Endodermal cell (in vitro differentiated cells): ENCODE measurements at regions not wholly inside any gene's neighbourhood (a gene's known extent, or its start where the extent isn't known, plus 50 kb on each side); places are given as distances from the start of the nearest gene placed in this dataset.

Experiments
- DNase-seq: peaks from one replicate; pipeline ENCODE4 v3.0.0-alpha.2; 2017
- H3K27ac ChIP-seq: 2 replicates; pipeline ENCODE4 v1.5.1; 2013; ENCODE audit warnings: mild to moderate bottlenecking, low read depth, low read length, moderate library complexity
- H3K27me3 ChIP-seq: 2 replicates; pipeline ENCODE4 v1.6.1; 2013; ENCODE audit warnings: mild to moderate bottlenecking, low read length, moderate library complexity; ENCODE audit not compliant: insufficient read depth, control insufficient read depth, poor library complexity, severe bottlenecking
- H3K36me3 ChIP-seq: 2 replicates; pipeline ENCODE4 v1.7.0; 2013; ENCODE audit warnings: mild to moderate bottlenecking, low read length, moderate library complexity; ENCODE audit not compliant: control insufficient read depth, insufficient read depth
- H3K4me1 ChIP-seq: one replicate; pipeline ENCODE4 v1.7.0; 2013; ENCODE audit warnings: low read length; ENCODE audit not compliant: control insufficient read depth, insufficient read depth
- H3K4me3 ChIP-seq: 2 replicates; pipeline ENCODE4 v1.5.1; 2013; ENCODE audit warnings: mild to moderate bottlenecking, low read length, moderate library complexity
- H3K9ac ChIP-seq: 2 replicates; pipeline ENCODE4 v1.6.1; 2013; ENCODE audit warnings: mild to moderate bottlenecking, low read length, moderate library complexity; ENCODE audit not compliant: poor library complexity, severe bottlenecking; ENCODE audit errors: extremely low read depth
- H3K9me3 ChIP-seq: 2 replicates; pipeline ENCODE4 v1.6.1; 2013; ENCODE audit warnings: mild to moderate bottlenecking, low read length, moderate library complexity; ENCODE audit not compliant: control insufficient read depth
- H3K27ac Mint-ChIP-seq: 2 replicates; pipeline ENCODE4 v1.8.0; 2020; ENCODE audit warnings: mixed read lengths
- H3K27me3 Mint-ChIP-seq: 2 replicates; pipeline ENCODE4 v1.8.0; 2021; ENCODE audit warnings: mild to moderate bottlenecking, mixed read lengths; ENCODE audit not compliant: insufficient read depth
- H3K36me3 Mint-ChIP-seq: 2 replicates; pipeline ENCODE4 v1.8.0; 2020; ENCODE audit warnings: low read depth, mixed read lengths
- H3K4me1 Mint-ChIP-seq: 2 replicates; pipeline ENCODE4 v1.8.0; 2020; ENCODE audit warnings: mixed read lengths
- H3K4me3 Mint-ChIP-seq: 2 replicates; pipeline ENCODE4 v1.8.0; 2020; ENCODE audit warnings: mild to moderate bottlenecking, moderate library complexity, mixed read lengths
- H3K9me3 Mint-ChIP-seq: 2 replicates; pipeline ENCODE4 v1.8.0; 2020; ENCODE audit warnings: mild to moderate bottlenecking, mixed read lengths
- CTCF ChIP-seq: fragments of 200-600 bp; sonication (generic); conservative IDR thresholded peaks from 2 replicates; pipeline ENCODE4 v1.5.0; 2021; ENCODE audit warnings: antibody characterized with exemption, mild to moderate bottlenecking
- WGBS, 2 experiments: methylation state at CpG; one replicate each; pipeline versions ENCODE4 v1.1.5 to v1.1.7; 2013; ENCODE audit warnings: missing lambda C conversion rate in 2 of 2, mixed read lengths in 1 of 2; ENCODE audit not compliant: insufficient coverage in 1 of 2, insufficient read length in 1 of 2; 5-methylcytosine and 5-hydroxymethylcytosine counted together

- 34 to 45% methylated on average over 5 to 14 of the region's 14 CpGs for WGBS, 2 experiments
- Mint-ChIP-seq H3K27ac (no peak overlapping the region), H3K4me1 (peaks cover 8% of the 10 kb centered on the region), H3K9me3 (peaks cover 2% of the 10 kb centered on the region), H3K36me3 (no peaks in the 10 kb centered on the region), H3K4me3 (peak overlapping the region; percentile 49), H3K27me3 (no peaks in the 10 kb centered on the region)
- Histone ChIP-seq H3K9ac (no peak overlapping the region), H3K27ac (no peak overlapping the region), H3K36me3 (no peaks in the 10 kb centered on the region), H3K27me3 (no peaks in the 10 kb centered on the region), H3K9me3 (peaks cover 5% of the 10 kb centered on the region), H3K4me1 (no peaks in the 10 kb centered on the region), H3K4me3 (no peak overlapping the region)
- DNase-seq, result peak; percentile 88
- no peak for TF ChIP-seq CTCF
Observed at GRCh38 chr6:68575765-68576439, 59.2 kb upstream of the ADGRB3 start.

- WGBS, 2 experiments, result 73 to 79% methylated on average over 2 to 4 of the region's 4 CpGs
- Histone ChIP-seq H3K36me3 (no peaks in the 10 kb centered on the region), H3K9ac (no peak overlapping the region), H3K27me3 (no peaks in the 10 kb centered on the region), H3K9me3 (peaks cover 5% of the 10 kb centered on the region), H3K4me1 (no peaks in the 10 kb centered on the region), H3K27ac (no peak overlapping the region), H3K4me3 (no peak overlapping the region)
- no peak overlapping the region for H3K27ac Mint-ChIP-seq
- no peak overlapping the region for H3K4me3 Mint-ChIP-seq
- H3K36me3 Mint-ChIP-seq, result no peaks in the 10 kb centered on the region
- no peak for DNase-seq
- H3K4me1 Mint-ChIP-seq, result peaks cover 8% of the 10 kb centered on the region
- no peaks in the 10 kb centered on the region for H3K27me3 Mint-ChIP-seq
- no peak for TF ChIP-seq CTCF
- peaks cover 3% of the 10 kb centered on the region for H3K9me3 Mint-ChIP-seq
Observed at GRCh38 chr6:68572975-68573374, 62.1 kb upstream of the ADGRB3 start.

DNA sequence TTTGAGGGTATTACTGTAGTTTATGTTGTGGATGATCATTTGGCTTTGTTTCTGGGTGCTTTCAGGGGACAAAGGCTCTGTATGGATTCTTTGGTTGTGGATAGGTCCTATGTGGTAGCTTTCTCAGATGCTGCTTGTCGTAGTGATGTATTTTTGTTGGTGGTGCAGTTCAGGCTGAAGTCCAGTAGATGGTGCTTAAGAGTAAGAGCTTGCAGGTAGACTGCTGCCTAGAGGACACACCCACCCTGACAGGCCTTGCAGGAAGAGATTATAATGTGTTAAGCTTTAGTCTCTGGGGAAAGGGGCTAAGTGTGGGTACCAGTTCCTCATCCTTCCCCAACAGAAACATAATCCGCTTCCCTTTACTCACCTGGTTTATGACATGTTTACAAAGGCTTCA is 62.6 kb upstream of the ADGRB3 start:
- peaks cover 5% of the 10 kb centered on the region for H3K9me3 Mint-ChIP-seq
- 43 to 57% methylated on average over 1 to 2 of the region's 2 CpGs for WGBS, 2 experiments

More for the DNA sequence above, 62.6 kb upstream of the ADGRB3 start:
- peak; percentile 84 for TF ChIP-seq CTCF
- Histone ChIP-seq H3K36me3 (no peaks in the 10 kb centered on the region), H3K9ac (no peak overlapping the region), H3K4me1 (no peaks in the 10 kb centered on the region), H3K9me3 (peaks cover 5% of the 10 kb centered on the region), H3K27ac (no peak overlapping the region), H3K27me3 (no peaks in the 10 kb centered on the region), H3K4me3 (no peak overlapping the region)
- peak; percentile 87 for DNase-seq
- no peaks in the 10 kb centered on the region for H3K36me3 Mint-ChIP-seq
- H3K4me3 Mint-ChIP-seq, result no peak overlapping the region
- no peak overlapping the region for H3K27ac Mint-ChIP-seq
- no peaks in the 10 kb centered on the region for H3K27me3 Mint-ChIP-seq
- peaks cover 8% of the 10 kb centered on the region for H3K4me1 Mint-ChIP-seq
